SK-N-SH (cell line): ENCODE measurements at regions not wholly inside any gene's neighbourhood (a gene's known extent, or its start where the extent isn't known, plus 50 kb on each side); places are given as distances from the start of the nearest gene placed in this dataset.
A peak's percentile ranks its signal among the peaks of the same experiment; 100 is the strongest.

ENCODE experiments used
- ELF1 ChIP-seq: IDR thresholded peaks from 2 replicates; pipeline ENCODE4 v1.4.0; 2012
- EP300 ChIP-seq, 2 experiments: IDR thresholded peaks; 2 replicates each; pipeline versions ENCODE4 v1.4.0 to v1.6.1; 2012; ENCODE audit warnings: borderline replicate concordance in 1 of 2, low read depth in 1 of 2, low read length in 1 of 2
- EZH2phosphoT487 ChIP-seq: fragments of 200-600 bp; sonication (generic); IDR thresholded peaks from 2 replicates; pipeline ENCODE4 v1.6.1; 2017; ENCODE audit warnings: low read depth, mixed run types, mild to moderate bottlenecking, antibody characterized with exemption, moderate library complexity, borderline replicate concordance
- FOSL2 ChIP-seq: IDR thresholded peaks from 2 replicates; pipeline ENCODE4 v1.4.0; 2012; ENCODE audit warnings: low read depth, mild to moderate bottlenecking, moderate library complexity, borderline replicate concordance
- FOXJ3 ChIP-seq: sonication (generic); formaldehyde crosslinking; IDR thresholded peaks from 2 replicates; pipeline ENCODE4 v1.5.1; 2020; ENCODE audit warnings: mild to moderate bottlenecking, missing genetic modification reagents
- GABPA ChIP-seq: IDR thresholded peaks from 2 replicates; pipeline ENCODE4 v1.4.0; 2012; ENCODE audit warnings: low read depth, mild to moderate bottlenecking
- MEF2A ChIP-seq: IDR thresholded peaks from 2 replicates; pipeline ENCODE4 v1.4.0; 2012; ENCODE audit warnings: low read depth, borderline replicate concordance
- NRF1 ChIP-seq: IDR thresholded peaks from 2 replicates; pipeline ENCODE4 v1.6.1; 2012; ENCODE audit warnings: low read depth, mild to moderate bottlenecking, low read length
- PBX3 ChIP-seq: IDR thresholded peaks from 2 replicates; pipeline ENCODE4; 2012
- RCOR1 ChIP-seq: fragments of 150-350 bp; IDR thresholded peaks from 2 replicates; pipeline ENCODE4 v1.6.1; 2017; ENCODE audit warnings: antibody characterized with exemption, low read length
- REST ChIP-seq: IDR thresholded peaks from 2 replicates; pipeline ENCODE4 v1.6.1; 2012; ENCODE audit warnings: mild to moderate bottlenecking, low read depth, low read length, moderate library complexity
- RFX5 ChIP-seq: IDR thresholded peaks from 2 replicates; pipeline ENCODE4 v1.6.1; 2012; ENCODE audit warnings: mild to moderate bottlenecking, improper control_type of control experiment, low read length
- RXRA ChIP-seq: IDR thresholded peaks from 2 replicates; pipeline ENCODE4 v1.4.0; 2012; ENCODE audit warnings: low read depth, mild to moderate bottlenecking, borderline replicate concordance
- SIN3A ChIP-seq: IDR thresholded peaks from 2 replicates; pipeline ENCODE4 v1.6.1; 2012; ENCODE audit warnings: low read depth, mild to moderate bottlenecking, low read length, moderate library complexity, borderline replicate concordance
- YY1 ChIP-seq: IDR thresholded peaks from 2 replicates; pipeline ENCODE4 v1.4.0; 2012; ENCODE audit warnings: low read depth, mild to moderate bottlenecking
- ZBTB33 ChIP-seq: IDR thresholded peaks from 2 replicates; pipeline ENCODE4 v1.4.0; 2012; ENCODE audit warnings: low read depth, borderline replicate concordance

DNA sequence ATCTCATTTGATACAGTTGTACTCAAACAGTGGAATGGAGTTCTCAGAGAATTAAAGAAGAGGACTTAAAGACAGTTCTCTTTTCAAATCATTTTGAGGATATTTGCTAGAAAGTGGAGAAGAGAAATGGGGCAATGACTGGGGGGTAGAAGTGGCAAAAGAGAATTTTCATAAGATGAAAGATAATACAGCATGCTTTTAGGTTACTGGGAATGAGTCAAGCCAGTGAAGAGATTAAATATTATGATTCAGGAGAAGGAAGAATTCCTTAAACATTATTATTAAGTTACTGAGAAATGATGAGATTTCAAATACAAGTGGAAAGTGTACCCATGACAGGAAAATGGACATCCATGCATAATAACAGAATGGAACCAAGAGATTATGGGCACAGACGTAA is 219.0 kb upstream of the DKK2 start (continued):
- TF ChIP-seq ZBTB33 (no peak), EZH2phosphoT487 (no peak), SIN3A (no peak), EP300 (IDR thresholded peaks at IDR 0.05; ENCODE audit: borderline replicate concordance in 1 of 2, low read depth in 1 of 2, low read length in 1 of 2) (peak in 1 of 2 experiments; percentile 91; a peak in 2 of 4 replicates), PBX3 (peak; percentile 79), ELF1 (no peak), MEF2A (no peak), RXRA (peak; percentile 54; the same call in 1 of the 2 replicates), YY1 (no peak), FOSL2 (peak; percentile 84), REST (no peak), FOXJ3 (CRISPR knock-in tag) (no peak), RFX5 (no peak), RCOR1 (no peak), NRF1 (no peak), GABPA (no peak)
